MM.1S (cell line): ENCODE measurements at regions not wholly inside any gene's neighbourhood (a gene's known extent, or its start where the extent isn't known, plus 50 kb on each side); places are given as distances from the start of the nearest gene placed in this dataset.

Experiments used
- DNase-seq: peaks from one replicate; pipeline ENCODE4 v3.0.0-alpha.2; 2015
- H2AFZ ChIP-seq: fragments of 300-600 bp; sonication (generic); 2 replicates; pipeline ENCODE4 v1.6.0; 2016; ENCODE audit warnings: antibody characterized with exemption, low read length
- H3F3A ChIP-seq: fragments of 300-600 bp; sonication (generic); 2 replicates; pipeline ENCODE4 v1.6.1; 2016; ENCODE audit warnings: mild to moderate bottlenecking, antibody characterized with exemption, low read length, moderate library complexity, mixed read lengths; ENCODE audit not compliant: insufficient read depth
- H3K27ac ChIP-seq: fragments of 300-600 bp; sonication (generic); 2 replicates; pipeline ENCODE4 v1.5.1; 2016; ENCODE audit warnings: mild to moderate bottlenecking, low read length
- H3K27me3 ChIP-seq: fragments of 300-600 bp; sonication (generic); replicated peaks from 2 replicates; pipeline ENCODE4 v1.6.0; 2016; ENCODE audit warnings: low read length; ENCODE audit not compliant: insufficient read depth
- H3K36me3 ChIP-seq: fragments of 300-600 bp; sonication (generic); replicated peaks from 2 replicates; pipeline ENCODE4 v1.6.1; 2016; ENCODE audit warnings: mild to moderate bottlenecking, low read length, mixed read lengths; ENCODE audit not compliant: insufficient read depth
- H3K4me1 ChIP-seq: fragments of 300-600 bp; sonication (generic); 2 replicates; pipeline ENCODE4 v1.6.1; 2016; ENCODE audit warnings: low read length, mixed read lengths
- H3K4me2 ChIP-seq: fragments of 300-600 bp; sonication (generic); 2 replicates; pipeline ENCODE4 v1.6.0; 2016; ENCODE audit warnings: low read depth, low read length
- H3K4me3 ChIP-seq: fragments of 300-600 bp; sonication (generic); 2 replicates; pipeline ENCODE4 v1.5.1; 2016; ENCODE audit warnings: low read length, mixed read lengths
- H3K79me2 ChIP-seq: fragments of 300-600 bp; sonication (generic); 2 replicates; pipeline ENCODE4 v1.6.1; 2016; ENCODE audit warnings: mixed run types, low read length, mixed read lengths
- H3K9ac ChIP-seq: fragments of 300-600 bp; sonication (generic); 2 replicates; pipeline ENCODE4 v1.6.1; 2016; ENCODE audit warnings: low read length, mixed read lengths
- H3K9me2 ChIP-seq: fragments of 300-600 bp; sonication (generic); replicated peaks from 2 replicates; pipeline ENCODE4 v1.6.1; 2016; ENCODE audit warnings: mild to moderate bottlenecking, low read length, mixed read lengths; ENCODE audit not compliant: insufficient read depth
- H3K9me3 ChIP-seq: fragments of 300-600 bp; sonication (generic); replicated peaks from 2 replicates; pipeline ENCODE4 v1.6.1; 2016; ENCODE audit warnings: mild to moderate bottlenecking, low read length, mixed read lengths; ENCODE audit not compliant: insufficient read depth
- H4K20me1 ChIP-seq: fragments of 300-600 bp; sonication (generic); 2 replicates; pipeline ENCODE4 v1.6.1; 2016; ENCODE audit warnings: mild to moderate bottlenecking, low read length, moderate library complexity, mixed read lengths; ENCODE audit not compliant: insufficient read depth
- EZH2 ChIP-seq: fragments of 300-600 bp; sonication (generic); optimal IDR thresholded peaks from 2 replicates; pipeline ENCODE3; 2017; ENCODE audit warnings: low read depth, mild to moderate bottlenecking, antibody characterized with exemption, low read length, mixed read lengths
- EZH2phosphoT487 ChIP-seq: fragments of 300-600 bp; sonication (generic); IDR thresholded peaks from 2 replicates; pipeline ENCODE4 v1.6.1; 2018; ENCODE audit warnings: antibody characterized with exemption, low read length
- TF ChIP-seq, protein P1 (sequence below): fragments of 300-600 bp; sonication (generic); IDR thresholded peaks from 2 replicates; pipeline ENCODE4 v1.5.1; 2016; ENCODE audit warnings: antibody characterized with exemption, low read length, mixed read lengths

GRCh38 chr14:85003805-85004204 is 526.1 kb upstream of the FLRT2 start:
- H3K4me1 ChIP-seq = no peaks in the 10 kb centered on the region
- H3K9ac ChIP-seq = no peak overlapping the region
- H3F3A ChIP-seq = no peaks in the 10 kb centered on the region
- H3K4me2 ChIP-seq = no peak overlapping the region
- H2AFZ ChIP-seq = no peak overlapping the region
- no peak overlapping the region for H3K27ac ChIP-seq
- no peaks in the 10 kb centered on the region for H3K79me2 ChIP-seq
- H3K27me3 ChIP-seq = no peaks in the 10 kb centered on the region
- no peak overlapping the region for H3K4me3 ChIP-seq
- TF ChIP-seq EZH2phosphoT487 (no peak), EZH2 (no peak)
- TF ChIP-seq, protein P1, sequence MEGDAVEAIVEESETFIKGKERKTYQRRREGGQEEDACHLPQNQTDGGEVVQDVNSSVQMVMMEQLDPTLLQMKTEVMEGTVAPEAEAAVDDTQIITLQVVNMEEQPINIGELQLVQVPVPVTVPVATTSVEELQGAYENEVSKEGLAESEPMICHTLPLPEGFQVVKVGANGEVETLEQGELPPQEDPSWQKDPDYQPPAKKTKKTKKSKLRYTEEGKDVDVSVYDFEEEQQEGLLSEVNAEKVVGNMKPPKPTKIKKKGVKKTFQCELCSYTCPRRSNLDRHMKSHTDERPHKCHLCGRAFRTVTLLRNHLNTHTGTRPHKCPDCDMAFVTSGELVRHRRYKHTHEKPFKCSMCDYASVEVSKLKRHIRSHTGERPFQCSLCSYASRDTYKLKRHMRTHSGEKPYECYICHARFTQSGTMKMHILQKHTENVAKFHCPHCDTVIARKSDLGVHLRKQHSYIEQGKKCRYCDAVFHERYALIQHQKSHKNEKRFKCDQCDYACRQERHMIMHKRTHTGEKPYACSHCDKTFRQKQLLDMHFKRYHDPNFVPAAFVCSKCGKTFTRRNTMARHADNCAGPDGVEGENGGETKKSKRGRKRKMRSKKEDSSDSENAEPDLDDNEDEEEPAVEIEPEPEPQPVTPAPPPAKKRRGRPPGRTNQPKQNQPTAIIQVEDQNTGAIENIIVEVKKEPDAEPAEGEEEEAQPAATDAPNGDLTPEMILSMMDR = no peak
- H4K20me1 ChIP-seq = no peaks in the 10 kb centered on the region
- H3K9me3 ChIP-seq = no peaks in the 10 kb centered on the region
- H3K36me3 ChIP-seq = no peaks in the 10 kb centered on the region
- no peaks in the 10 kb centered on the region for H3K9me2 ChIP-seq
- no peak for DNase-seq

DNA sequence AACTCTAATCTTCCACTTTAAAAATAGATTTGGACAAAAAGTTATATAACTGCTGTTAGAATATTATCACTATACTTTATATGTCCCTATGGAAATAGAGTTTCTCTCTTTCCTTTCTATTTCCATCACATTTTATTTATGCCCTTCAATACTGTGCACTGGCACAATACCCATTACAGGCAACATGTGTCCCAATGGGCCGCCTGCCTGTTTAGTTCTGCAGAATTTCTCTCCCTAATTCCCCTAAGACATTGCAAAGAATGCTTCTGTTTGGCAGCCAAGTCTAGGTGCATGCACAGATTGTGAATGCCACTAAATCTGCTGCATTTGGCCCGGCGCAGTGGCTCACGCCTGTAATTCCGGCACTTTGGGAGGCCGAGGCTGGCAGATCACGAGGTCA is 520.4 kb upstream of the FLRT2 start:
- H3K9ac ChIP-seq = no peak overlapping the region
- H3K79me2 ChIP-seq = no peaks in the 10 kb centered on the region
- no peak overlapping the region for H3K4me2 ChIP-seq
- no peaks in the 10 kb centered on the region for H3K27me3 ChIP-seq
- H3F3A ChIP-seq = no peaks in the 10 kb centered on the region
- no peak overlapping the region for H3K4me3 ChIP-seq
- no peaks in the 10 kb centered on the region for H3K4me1 ChIP-seq
- no peaks in the 10 kb centered on the region for H3K9me3 ChIP-seq
- no peaks in the 10 kb centered on the region for H3K36me3 ChIP-seq
- DNase-seq = no peak
- no peaks in the 10 kb centered on the region for H3K9me2 ChIP-seq
- no peak overlapping the region for H2AFZ ChIP-seq
- H3K27ac ChIP-seq = no peak overlapping the region
- TF ChIP-seq, protein P1 = no peak
- TF ChIP-seq EZH2phosphoT487 (no peak), EZH2 (no peak)
- H4K20me1 ChIP-seq = no peaks in the 10 kb centered on the region

- Histone ChIP-seq H3K27ac (no peak overlapping the region), H3K36me3 (no peaks in the 10 kb centered on the region), H3K9me3 (no peaks in the 10 kb centered on the region), H3K79me2 (no peaks in the 10 kb centered on the region), H3K9ac (no peak overlapping the region), H3K27me3 (no peaks in the 10 kb centered on the region), H2AFZ (no peak overlapping the region), H3K4me1 (no peaks in the 10 kb centered on the region), H3F3A (no peaks in the 10 kb centered on the region), H3K9me2 (no peaks in the 10 kb centered on the region), H4K20me1 (no peaks in the 10 kb centered on the region), H3K4me3 (no peak overlapping the region), H3K4me2 (no peak overlapping the region)
- TF ChIP-seq, protein P1 = no peak
- TF ChIP-seq EZH2phosphoT487 (no peak), EZH2 (no peak)
- no peak for DNase-seq
Observed at GRCh38 chr14:85010186-85010585, 519.8 kb upstream of the FLRT2 start.
